22Rv1 (cell line): ENCODE measurements at regions not wholly inside any gene's neighbourhood (a gene's known extent, or its start where the extent isn't known, plus 50 kb on each side); places are given as distances from the start of the nearest gene placed in this dataset.

Experiments
- H3K27ac ChIP-seq: fragments of 450-650 bp; 2 replicates; pipeline ENCODE4 v1.5.1; 2017
- ZFX ChIP-seq: fragments of 450-650 bp; IDR thresholded peaks from 2 replicates; pipeline ENCODE4 v1.6.1; 2017; ENCODE audit warnings: antibody characterized with exemption, borderline replicate concordance
- TF ChIP-seq, protein P1 (sequence below): fragments of 450-650 bp; IDR thresholded peaks from 2 replicates; pipeline ENCODE4 v1.5.1; 2017; ENCODE audit warnings: mild to moderate bottlenecking

DNA sequence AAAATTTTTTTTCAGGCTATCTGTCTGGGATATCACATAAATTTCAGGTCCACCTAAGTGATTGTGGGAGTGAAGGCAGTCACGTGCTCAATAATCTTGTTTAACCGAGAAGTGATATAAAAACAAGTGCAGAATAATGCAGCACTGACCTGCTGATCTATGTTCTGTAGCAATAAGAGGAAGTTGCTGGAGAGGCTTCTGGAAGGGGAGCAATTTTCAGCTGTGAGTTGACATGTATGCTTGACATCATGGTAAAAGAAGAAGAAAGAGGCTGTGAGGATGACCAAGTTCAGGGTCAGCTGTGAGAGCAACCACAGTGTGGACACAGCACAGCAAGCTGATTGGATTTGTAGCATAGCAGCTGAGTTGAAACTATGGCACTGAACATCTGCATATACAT is 172.0 kb upstream of the PELI2 start:
- H3K27ac ChIP-seq: no peak overlapping the region
- TF ChIP-seq, protein P1, sequence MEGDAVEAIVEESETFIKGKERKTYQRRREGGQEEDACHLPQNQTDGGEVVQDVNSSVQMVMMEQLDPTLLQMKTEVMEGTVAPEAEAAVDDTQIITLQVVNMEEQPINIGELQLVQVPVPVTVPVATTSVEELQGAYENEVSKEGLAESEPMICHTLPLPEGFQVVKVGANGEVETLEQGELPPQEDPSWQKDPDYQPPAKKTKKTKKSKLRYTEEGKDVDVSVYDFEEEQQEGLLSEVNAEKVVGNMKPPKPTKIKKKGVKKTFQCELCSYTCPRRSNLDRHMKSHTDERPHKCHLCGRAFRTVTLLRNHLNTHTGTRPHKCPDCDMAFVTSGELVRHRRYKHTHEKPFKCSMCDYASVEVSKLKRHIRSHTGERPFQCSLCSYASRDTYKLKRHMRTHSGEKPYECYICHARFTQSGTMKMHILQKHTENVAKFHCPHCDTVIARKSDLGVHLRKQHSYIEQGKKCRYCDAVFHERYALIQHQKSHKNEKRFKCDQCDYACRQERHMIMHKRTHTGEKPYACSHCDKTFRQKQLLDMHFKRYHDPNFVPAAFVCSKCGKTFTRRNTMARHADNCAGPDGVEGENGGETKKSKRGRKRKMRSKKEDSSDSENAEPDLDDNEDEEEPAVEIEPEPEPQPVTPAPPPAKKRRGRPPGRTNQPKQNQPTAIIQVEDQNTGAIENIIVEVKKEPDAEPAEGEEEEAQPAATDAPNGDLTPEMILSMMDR: no peak
- TF ChIP-seq ZFX: no peak

DNA sequence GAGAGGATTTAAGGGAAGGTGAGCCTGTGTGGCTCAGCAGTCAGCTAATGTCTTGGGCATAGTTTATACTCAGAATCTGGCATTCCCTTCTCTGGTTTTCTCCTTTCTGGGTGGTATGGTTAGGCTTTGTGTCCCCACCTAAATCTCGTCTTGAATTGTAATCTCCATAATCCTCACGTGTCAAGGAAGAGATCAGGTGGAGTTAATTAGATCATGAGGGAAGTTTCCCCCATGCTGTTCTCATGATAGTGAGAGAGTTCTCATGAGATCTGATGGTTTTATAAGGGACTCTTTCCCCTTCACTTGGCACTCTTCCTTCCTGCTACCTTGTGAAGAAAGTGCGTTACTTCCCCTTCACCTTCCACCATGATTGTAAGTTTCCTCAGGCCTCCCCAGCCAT is 169.8 kb upstream of the PELI2 start:
- no peak overlapping the region for H3K27ac ChIP-seq

DNA sequence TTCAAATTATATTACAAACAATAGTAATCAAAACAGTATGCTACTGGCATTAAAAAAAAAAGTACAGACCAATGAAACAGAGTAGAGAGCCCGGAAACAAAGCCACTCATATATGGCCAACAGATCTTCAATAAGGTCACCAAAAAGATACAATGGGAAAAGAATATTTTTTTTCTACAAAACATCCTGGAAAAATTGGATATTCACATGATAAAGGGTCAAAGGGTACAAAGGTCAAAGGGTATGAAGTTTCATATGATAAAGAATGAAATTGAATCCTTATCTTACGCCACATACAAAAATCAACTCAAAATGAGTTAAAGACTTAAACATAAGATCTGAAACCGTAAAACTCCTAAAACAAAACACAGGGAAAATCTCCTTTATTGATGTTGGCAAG is 168.5 kb upstream of the PELI2 start:
- no peak overlapping the region for H3K27ac ChIP-seq
- TF ChIP-seq, protein P1: no peak
- TF ChIP-seq ZFX: no peak

More for the DNA sequence above, 169.8 kb upstream of the PELI2 start:
- TF ChIP-seq, protein P1: no peak
- no peak for TF ChIP-seq ZFX

DNA sequence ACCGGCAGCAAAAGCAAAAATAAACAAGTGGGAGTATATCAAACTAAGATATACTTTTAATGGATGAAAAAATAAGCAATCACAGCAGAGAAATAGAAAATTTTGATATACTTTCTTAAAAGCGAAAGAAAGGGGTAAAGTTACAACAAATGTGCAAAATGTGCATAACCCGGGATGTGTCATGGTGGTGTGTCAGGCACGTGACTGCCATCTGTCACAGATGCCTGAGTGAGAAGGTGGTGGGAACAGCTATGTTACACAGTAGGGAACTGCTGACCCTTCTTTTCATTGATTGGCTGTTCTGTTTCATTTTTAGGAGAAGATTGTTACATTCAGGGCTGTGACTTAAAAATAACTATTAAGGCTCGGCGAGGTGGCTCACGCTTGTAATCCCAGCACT is 168.1 kb upstream of the PELI2 start:
- TF ChIP-seq ZFX: no peak
- TF ChIP-seq, protein P1: no peak

DNA sequence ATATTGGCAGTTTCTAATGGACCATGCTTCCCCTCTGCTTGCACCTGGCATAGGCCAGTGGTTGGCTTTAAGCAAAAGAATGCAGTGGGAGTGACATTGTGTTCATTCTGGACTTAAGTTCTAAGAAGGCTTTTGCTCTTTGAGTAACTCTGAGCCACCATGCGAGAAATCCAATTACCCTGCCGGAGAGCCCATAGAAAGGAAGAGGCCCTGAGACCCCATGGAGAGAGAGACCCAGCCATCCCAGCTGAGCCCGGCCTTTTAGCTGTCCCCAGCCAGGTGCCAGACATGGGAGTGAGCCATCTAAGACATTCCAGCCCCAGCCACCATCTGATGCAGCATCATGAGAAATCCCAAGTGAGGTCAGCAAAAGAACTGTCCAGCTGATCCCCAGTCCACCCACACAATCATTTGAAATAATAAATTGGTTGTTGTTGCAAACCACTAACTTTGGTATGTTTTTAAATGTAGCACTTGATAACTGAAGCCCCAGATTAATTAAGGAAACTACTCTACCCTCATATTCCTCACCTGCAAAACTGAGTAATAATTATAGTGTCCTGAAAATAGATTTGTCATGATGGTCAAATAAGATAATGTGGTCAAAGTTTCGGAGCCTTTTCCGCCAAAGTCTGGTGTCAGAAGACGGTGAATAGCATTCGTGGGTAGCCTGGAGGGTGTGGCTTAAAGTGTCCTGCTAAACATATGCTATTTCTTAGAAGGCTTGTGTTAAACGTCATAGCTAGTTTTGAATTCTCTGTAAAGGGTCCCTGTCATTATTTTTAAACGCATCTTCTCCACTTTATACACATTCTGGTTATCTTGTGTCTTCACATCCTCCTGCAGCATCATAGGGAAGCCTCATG is 166.6 kb upstream of the PELI2 start:
- no peak for TF ChIP-seq ZFX
- TF ChIP-seq, protein P1: no peak
- no peak overlapping the region for H3K27ac ChIP-seq

More for the DNA sequence above, 168.1 kb upstream of the PELI2 start:
- H3K27ac ChIP-seq: no peak overlapping the region

DNA sequence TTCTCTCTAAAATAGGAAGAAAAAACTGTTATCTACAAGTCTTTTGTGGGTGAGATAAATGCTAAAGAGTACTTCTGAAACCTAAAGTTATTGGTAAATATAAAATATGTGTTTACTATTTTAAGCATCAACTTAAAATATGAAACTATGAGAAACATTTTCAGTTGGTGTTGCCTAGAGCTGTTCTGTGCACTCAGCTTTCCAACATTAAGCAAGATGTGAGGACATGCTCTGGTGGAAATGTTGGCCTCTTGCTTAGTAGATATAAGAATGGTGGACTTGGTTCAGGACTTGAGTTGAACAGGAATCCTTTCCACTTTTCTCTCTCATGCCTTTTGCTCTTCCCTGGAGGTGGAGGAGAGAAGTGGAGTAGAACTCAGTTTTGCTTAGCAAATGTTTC is 164.1 kb upstream of the PELI2 start:
- TF ChIP-seq, protein P1: no peak
- TF ChIP-seq ZFX: no peak
- no peak overlapping the region for H3K27ac ChIP-seq

DNA sequence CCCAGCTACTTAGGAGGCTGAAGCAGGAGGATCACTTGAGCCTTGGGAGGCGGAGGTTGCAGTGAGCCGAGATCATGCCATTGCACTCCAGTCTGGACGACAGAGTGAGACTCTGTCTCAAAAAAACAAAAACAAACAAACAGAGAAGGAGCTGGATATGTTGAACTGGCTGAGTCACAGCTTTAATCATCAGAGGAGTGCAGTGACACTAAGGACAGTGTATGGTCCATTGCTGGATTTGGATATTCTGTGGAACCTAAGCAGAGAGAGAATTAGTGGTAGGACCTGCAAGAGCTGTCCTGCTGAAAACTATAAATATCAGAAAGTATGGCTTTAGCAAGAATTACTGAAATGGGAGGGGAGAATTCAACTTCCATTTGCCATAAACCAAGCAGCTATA is 163.0 kb upstream of the PELI2 start:
- TF ChIP-seq, protein P1: no peak
- TF ChIP-seq ZFX: no peak

More for the DNA sequence above, 163.0 kb upstream of the PELI2 start:
- H3K27ac ChIP-seq: no peak overlapping the region
